ENCODE measurements at regions not wholly inside any gene's neighbourhood (a gene's known extent, or its start where the extent isn't known, plus 50 kb on each side); places are given as distances from the start of the nearest gene placed in this dataset.

DNA sequence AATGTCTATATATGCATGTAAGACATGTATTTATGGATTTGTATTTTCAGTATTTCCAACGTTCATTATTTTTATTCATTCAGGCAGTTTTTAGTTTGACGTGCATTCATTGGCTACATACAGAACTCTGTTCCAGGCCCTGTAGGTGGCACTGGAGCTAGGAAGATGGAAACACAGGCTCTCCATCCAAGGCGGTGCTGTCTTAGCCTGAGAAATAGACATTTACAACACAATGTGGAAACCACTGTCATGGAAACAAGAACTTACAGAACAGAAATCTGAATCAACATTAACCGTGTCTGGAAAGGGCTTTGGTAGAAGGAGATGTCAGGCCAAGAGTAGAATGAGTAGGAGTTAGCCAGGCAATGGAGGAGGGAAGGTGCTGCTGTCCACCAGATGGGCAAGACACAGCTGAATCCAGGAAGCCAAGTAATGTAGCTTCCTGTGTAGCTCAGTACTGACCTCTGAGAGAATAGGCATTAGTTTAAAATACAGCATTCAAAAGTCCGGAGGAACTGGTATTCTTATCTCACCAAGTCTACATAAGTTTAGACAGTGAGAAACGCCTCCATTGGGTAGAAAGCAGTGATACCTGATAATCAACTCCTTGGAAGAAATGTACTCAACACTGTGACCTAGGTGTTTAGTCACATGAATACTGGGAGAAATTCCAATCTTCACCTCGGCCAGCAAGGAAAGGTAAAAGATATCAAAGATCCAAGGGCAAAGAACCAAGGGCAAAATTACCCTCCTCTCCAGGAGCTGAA is 388.6 kb upstream of the CDH6 start:
- no peak overlapping the region for H3K4me3 ChIP-seq (ENCODE audit: low read depth, low read length)
- DNase-seq (ENCODE audit: low read depth), result no peak
- no peak for TF ChIP-seq CTCF (IDR thresholded peaks at IDR 0.05; ENCODE audit: low read depth, low read length)
- TF ChIP-seq MYC (IDR thresholded peaks at IDR 0.05; ENCODE audit: low read depth, low read length), result no peak
- TF ChIP-seq MAX (IDR thresholded peaks at IDR 0.05; ENCODE audit: low read depth, low read length), result no peak
- TF ChIP-seq POLR2A (IDR thresholded peaks at IDR 0.05; ENCODE audit: extremely low read depth, insufficient read length), result no peak

DNA sequence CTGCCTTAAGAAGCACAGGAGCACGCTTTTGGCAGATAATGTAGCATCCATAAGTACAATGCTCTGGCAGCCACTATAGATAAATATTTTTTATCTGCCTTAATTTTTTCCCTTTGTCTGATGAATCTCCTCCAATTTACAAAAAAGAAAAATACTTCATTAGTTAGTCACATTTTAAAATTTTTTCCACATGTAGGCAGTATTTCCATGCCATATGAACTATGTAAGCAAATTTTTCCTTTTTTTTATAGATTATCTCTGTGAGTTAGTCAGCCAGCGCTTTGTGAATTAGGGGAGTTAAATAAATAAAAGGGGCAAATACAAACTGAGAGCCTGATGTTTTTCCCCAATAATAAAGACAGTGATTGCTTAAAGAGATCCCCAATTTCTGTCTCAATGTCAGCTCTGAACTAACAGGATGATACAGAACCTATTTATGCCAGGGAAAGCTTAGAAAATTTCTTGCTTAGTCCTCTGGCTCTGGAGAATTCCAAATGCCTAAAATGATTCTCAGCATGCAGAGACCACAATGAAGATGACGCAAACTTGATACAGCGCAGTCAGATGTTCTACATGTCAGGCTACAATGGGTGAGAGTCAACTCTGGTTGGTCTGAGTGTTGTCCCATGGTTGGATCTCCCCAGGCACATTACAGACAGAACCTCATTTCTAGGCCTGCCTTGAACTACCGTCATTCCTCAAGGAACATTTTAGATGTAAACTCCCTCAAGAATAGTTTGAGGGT is 390.4 kb upstream of the CDH6 start:
- H3K4me3 ChIP-seq (ENCODE audit: low read depth, low read length), result no peak overlapping the region
- no peak for DNase-seq (ENCODE audit: low read depth)
- no peak for TF ChIP-seq MYC (IDR thresholded peaks at IDR 0.05; ENCODE audit: low read depth, low read length)
- no peak for TF ChIP-seq MAX (IDR thresholded peaks at IDR 0.05; ENCODE audit: low read depth, low read length)
- TF ChIP-seq POLR2A (IDR thresholded peaks at IDR 0.05; ENCODE audit: extremely low read depth, insufficient read length), result no peak
- TF ChIP-seq CTCF (IDR thresholded peaks at IDR 0.05; ENCODE audit: low read depth, low read length), result no peak

GRCh38 chr5:30781643-30782042 is 411.8 kb upstream of the CDH6 start:
- TF ChIP-seq MAX (IDR thresholded peaks at IDR 0.05; ENCODE audit: low read depth, low read length) (no peak), MYC (IDR thresholded peaks at IDR 0.05; ENCODE audit: low read depth, low read length) (no peak), CTCF (IDR thresholded peaks at IDR 0.05; ENCODE audit: low read depth, low read length) (no peak), POLR2A (IDR thresholded peaks at IDR 0.05; ENCODE audit: extremely low read depth, insufficient read length) (no peak)
- DNase-seq (ENCODE audit: low read depth), result no peak
- no peak overlapping the region for H3K4me3 ChIP-seq (ENCODE audit: low read depth, low read length)

- no peak overlapping the region for H3K4me3 ChIP-seq (ENCODE audit: low read depth, low read length)
- no peak for DNase-seq (ENCODE audit: low read depth)
- TF ChIP-seq CTCF (IDR thresholded peaks at IDR 0.05; ENCODE audit: low read depth, low read length) (no peak), MAX (IDR thresholded peaks at IDR 0.05; ENCODE audit: low read depth, low read length) (no peak), MYC (IDR thresholded peaks at IDR 0.05; ENCODE audit: low read depth, low read length) (no peak), POLR2A (IDR thresholded peaks at IDR 0.05; ENCODE audit: extremely low read depth, insufficient read length) (no peak)
Measured at GRCh38 chr5:30768056-30768690, 425.3 kb upstream of the CDH6 start.

DNA sequence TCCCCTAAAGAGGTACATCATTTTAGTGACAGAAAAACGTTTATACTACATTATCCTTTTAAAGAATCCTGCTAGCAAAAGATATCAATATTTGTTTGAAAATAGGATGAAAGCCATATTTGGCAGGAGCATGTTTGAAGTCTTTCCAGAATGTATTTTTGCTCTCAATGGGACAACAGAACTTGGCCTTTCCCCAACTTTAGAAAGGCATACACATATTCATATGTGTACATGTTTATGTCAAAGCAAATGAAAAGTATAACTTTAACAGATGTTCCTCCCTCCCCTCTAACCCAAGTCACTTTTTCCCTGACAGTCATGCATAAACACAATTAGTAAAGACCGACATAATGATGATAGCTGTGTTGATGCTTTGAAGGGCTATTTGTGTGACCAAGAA is 427.8 kb upstream of the CDH6 start:
- H3K4me3 ChIP-seq (ENCODE audit: low read depth, low read length), result no peak overlapping the region
- DNase-seq (ENCODE audit: low read depth), result no peak
- TF ChIP-seq CTCF (IDR thresholded peaks at IDR 0.05; ENCODE audit: low read depth, low read length) (no peak), MAX (IDR thresholded peaks at IDR 0.05; ENCODE audit: low read depth, low read length) (no peak), POLR2A (IDR thresholded peaks at IDR 0.05; ENCODE audit: extremely low read depth, insufficient read length) (no peak), MYC (IDR thresholded peaks at IDR 0.05; ENCODE audit: low read depth, low read length) (no peak)
